Astrocyte (in vitro differentiated cells and primary cell): ENCODE measurements at regions not wholly inside any gene's neighbourhood (a gene's known extent, or its start where the extent isn't known, plus 50 kb on each side); places are given as distances from the start of the nearest gene placed in this dataset.

Source experiments
- DNase-seq: peaks from one replicate; pipeline ENCODE4 v3.0.0-alpha.2; 2010; ENCODE audit warnings: low read depth
- FAIRE-seq: peaks from 2 replicates; lab custom pipeline; 2011; peaks lifted over from hg19 to GRCh38; lab: Jason Lieb, UNC
- H2AFZ ChIP-seq: 2 replicates; pipeline ENCODE4 v1.6.0; 2012; ENCODE audit warnings: low read depth, low read length, inconsistent platforms
- H3K27ac ChIP-seq: 2 replicates; pipeline ENCODE4 v1.5.1; 2011; ENCODE audit warnings: low read depth, low read length, inconsistent platforms
- H3K27me3 ChIP-seq: 2 replicates; pipeline ENCODE4 v1.6.0; 2011; ENCODE audit warnings: low read length, inconsistent platforms; ENCODE audit not compliant: insufficient read depth
- H3K36me3 ChIP-seq: 2 replicates; pipeline ENCODE4 v1.5.1; 2011; ENCODE audit warnings: low read length, inconsistent platforms; ENCODE audit not compliant: insufficient read depth
- H3K4me1 ChIP-seq: 2 replicates; pipeline ENCODE4 v1.5.1; 2011; ENCODE audit warnings: low read length, inconsistent platforms; ENCODE audit not compliant: insufficient read depth
- H3K4me2 ChIP-seq: 2 replicates; pipeline ENCODE4 v1.6.0; 2012; ENCODE audit warnings: low read length, inconsistent platforms
- H3K4me3 ChIP-seq: 2 replicates; pipeline ENCODE4 v1.5.1; 2011; ENCODE audit warnings: low read depth, mild to moderate bottlenecking, low read length, inconsistent platforms; ENCODE audit not compliant: insufficient read depth
- H3K79me2 ChIP-seq: 2 replicates; pipeline ENCODE4 v1.6.0; 2012; ENCODE audit warnings: mild to moderate bottlenecking, low read length, inconsistent platforms; ENCODE audit not compliant: insufficient read depth
- H3K9ac ChIP-seq: 2 replicates; pipeline ENCODE4 v1.6.0; 2012; ENCODE audit warnings: mild to moderate bottlenecking, low read length, inconsistent platforms
- H3K9me3 ChIP-seq: 2 replicates; pipeline ENCODE4 v1.5.1; 2012; ENCODE audit warnings: low read depth, mild to moderate bottlenecking, low read length, inconsistent platforms; ENCODE audit not compliant: insufficient read depth
- H4K20me1 ChIP-seq: 2 replicates; pipeline ENCODE4 v1.6.0; 2012; ENCODE audit warnings: low read length, inconsistent platforms; ENCODE audit not compliant: insufficient read depth
- H3K27ac Mint-ChIP-seq: one replicate; pipeline ENCODE4 v1.8.0; 2021; ENCODE audit warnings: mild to moderate bottlenecking, mixed read lengths; ENCODE audit not compliant: unreplicated experiment
- H3K27me3 Mint-ChIP-seq: one replicate; pipeline ENCODE4 v1.8.0; 2021; ENCODE audit warnings: low read depth, mixed read lengths; ENCODE audit not compliant: unreplicated experiment
- H3K36me3 Mint-ChIP-seq: one replicate; pipeline ENCODE4 v1.8.0; 2021; ENCODE audit warnings: low read depth, mixed read lengths; ENCODE audit not compliant: unreplicated experiment
- H3K4me1 Mint-ChIP-seq: one replicate; pipeline ENCODE4 v1.8.0; 2021; ENCODE audit warnings: low read depth, mixed read lengths; ENCODE audit not compliant: unreplicated experiment
- H3K4me3 Mint-ChIP-seq: one replicate; pipeline ENCODE4 v1.8.0; 2021; ENCODE audit warnings: mild to moderate bottlenecking, moderate library complexity, mixed read lengths; ENCODE audit not compliant: unreplicated experiment
- H3K9me3 Mint-ChIP-seq: one replicate; pipeline ENCODE4 v1.8.0; 2021; ENCODE audit warnings: mild to moderate bottlenecking, mixed read lengths; ENCODE audit not compliant: unreplicated experiment
- EZH2 ChIP-seq: IDR thresholded peaks from 2 replicates; pipeline ENCODE4 v1.6.1; 2012; ENCODE audit warnings: mild to moderate bottlenecking, low read length, inconsistent platforms; ENCODE audit not compliant: insufficient read depth
- TF ChIP-seq, protein P1 (sequence below): IDR thresholded peaks from 2 replicates; pipeline ENCODE4 v1.5.1; 2011; ENCODE audit warnings: low read depth, mild to moderate bottlenecking, inconsistent platforms, low read length, moderate library complexity; ENCODE audit not compliant: insufficient read depth

DNA sequence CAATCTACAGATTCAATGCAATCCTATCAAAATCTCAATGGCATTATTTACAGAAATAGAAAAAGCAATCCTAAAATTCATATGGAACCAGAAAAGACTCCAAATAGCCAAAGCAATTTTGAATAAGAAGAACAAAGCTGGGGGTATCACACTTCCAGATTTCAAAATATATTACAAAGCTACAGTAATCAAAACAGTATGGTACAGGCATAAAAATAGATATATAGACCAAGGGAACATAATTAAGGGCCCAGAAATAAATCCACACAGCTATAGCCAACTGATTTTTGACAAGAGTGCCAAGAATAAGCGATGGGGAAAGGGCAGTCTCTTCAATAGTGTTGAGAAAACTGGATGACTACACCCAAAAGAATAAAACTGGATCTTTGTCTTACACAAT lies 251.9 kb upstream of the FOXK1 start:
- H3K9me3 ChIP-seq: peaks cover 8% of the 10 kb centered on the region

DNA sequence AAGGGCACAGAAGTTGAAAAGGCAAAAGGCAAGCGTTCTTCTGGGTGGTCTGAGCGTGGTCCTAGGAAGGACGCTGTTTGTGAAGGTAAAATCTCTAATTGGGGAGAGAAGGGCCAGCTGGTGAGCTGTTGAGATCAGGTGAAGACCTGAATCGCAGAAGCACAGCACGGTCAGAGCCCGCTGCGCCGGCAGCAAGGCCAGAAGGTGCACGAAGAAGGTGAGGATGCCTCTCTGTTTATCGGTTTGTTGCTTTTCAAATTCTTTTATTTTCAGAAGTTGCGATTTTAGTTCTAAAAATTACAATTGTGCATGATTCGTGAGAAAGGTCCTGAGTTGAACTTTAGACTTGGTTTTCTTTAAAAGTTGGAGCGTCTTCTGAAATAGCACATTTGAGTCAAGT lies 247.8 kb upstream of the FOXK1 start:
- H3K27ac Mint-ChIP-seq: no peak overlapping the region
- H3K4me1 ChIP-seq: no peaks in the 10 kb centered on the region
- no peak overlapping the region for H3K4me3 Mint-ChIP-seq

More for the DNA sequence above, 251.9 kb upstream of the FOXK1 start:
- Histone ChIP-seq H2AFZ (no peak overlapping the region), H3K79me2 (no peaks in the 10 kb centered on the region), H3K4me2 (no peak overlapping the region), H3K9ac (no peak overlapping the region), H3K36me3 (no peaks in the 10 kb centered on the region), H4K20me1 (no peaks in the 10 kb centered on the region), H3K4me1 (no peaks in the 10 kb centered on the region), H3K27me3 (no peaks in the 10 kb centered on the region), H3K27ac (no peak overlapping the region), H3K4me3 (no peak overlapping the region)
- DNase-seq (no peak), FAIRE-seq (no peak)
- no peaks in the 10 kb centered on the region for H3K4me1 Mint-ChIP-seq
- no peaks in the 10 kb centered on the region for H3K36me3 Mint-ChIP-seq
- TF ChIP-seq EZH2: no peak
- TF ChIP-seq, protein P1, sequence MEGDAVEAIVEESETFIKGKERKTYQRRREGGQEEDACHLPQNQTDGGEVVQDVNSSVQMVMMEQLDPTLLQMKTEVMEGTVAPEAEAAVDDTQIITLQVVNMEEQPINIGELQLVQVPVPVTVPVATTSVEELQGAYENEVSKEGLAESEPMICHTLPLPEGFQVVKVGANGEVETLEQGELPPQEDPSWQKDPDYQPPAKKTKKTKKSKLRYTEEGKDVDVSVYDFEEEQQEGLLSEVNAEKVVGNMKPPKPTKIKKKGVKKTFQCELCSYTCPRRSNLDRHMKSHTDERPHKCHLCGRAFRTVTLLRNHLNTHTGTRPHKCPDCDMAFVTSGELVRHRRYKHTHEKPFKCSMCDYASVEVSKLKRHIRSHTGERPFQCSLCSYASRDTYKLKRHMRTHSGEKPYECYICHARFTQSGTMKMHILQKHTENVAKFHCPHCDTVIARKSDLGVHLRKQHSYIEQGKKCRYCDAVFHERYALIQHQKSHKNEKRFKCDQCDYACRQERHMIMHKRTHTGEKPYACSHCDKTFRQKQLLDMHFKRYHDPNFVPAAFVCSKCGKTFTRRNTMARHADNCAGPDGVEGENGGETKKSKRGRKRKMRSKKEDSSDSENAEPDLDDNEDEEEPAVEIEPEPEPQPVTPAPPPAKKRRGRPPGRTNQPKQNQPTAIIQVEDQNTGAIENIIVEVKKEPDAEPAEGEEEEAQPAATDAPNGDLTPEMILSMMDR: no peak
- H3K9me3 Mint-ChIP-seq: peaks cover 14% of the 10 kb centered on the region
- H3K27me3 Mint-ChIP-seq: peaks cover 10% of the 10 kb centered on the region
- H3K4me3 Mint-ChIP-seq: no peak overlapping the region
- H3K27ac Mint-ChIP-seq: no peak overlapping the region

DNA sequence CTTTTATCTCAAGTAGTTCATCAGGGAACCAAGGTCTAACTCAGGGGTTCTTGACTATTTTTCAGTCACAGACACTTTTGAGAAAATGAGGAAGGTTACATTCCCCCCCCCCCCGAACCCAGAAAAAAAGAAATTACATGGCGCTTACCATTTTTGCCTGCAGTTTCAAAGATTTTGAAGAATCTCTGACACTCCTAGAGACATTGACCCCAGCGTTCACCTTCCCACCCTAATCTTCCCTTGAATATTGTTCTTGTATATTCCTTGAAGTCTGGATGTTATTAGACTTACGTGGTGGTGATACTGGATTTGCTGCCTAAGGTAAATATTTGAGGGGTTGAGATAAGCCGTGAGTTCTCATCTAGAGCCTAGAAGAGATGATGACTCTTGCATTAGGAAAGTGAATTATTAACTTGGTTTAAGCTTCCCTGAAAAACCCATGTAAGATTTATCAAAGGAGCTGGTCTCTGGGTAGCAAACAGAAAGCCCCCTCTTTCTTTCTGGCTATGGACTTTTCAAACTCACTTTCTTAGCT lies 245.7 kb upstream of the FOXK1 start:
- no peaks in the 10 kb centered on the region for H3K36me3 ChIP-seq
- peaks cover 23% of the 10 kb centered on the region for H3K27me3 Mint-ChIP-seq
- no peak for TF ChIP-seq EZH2
- TF ChIP-seq, protein P1: no peak
- no peak overlapping the region for H3K27ac ChIP-seq
- no peaks in the 10 kb centered on the region for H3K79me2 ChIP-seq
- H3K4me3 Mint-ChIP-seq: no peak overlapping the region
- no peaks in the 10 kb centered on the region for H3K36me3 Mint-ChIP-seq
- H3K4me1 Mint-ChIP-seq: no peaks in the 10 kb centered on the region
- no peak overlapping the region for H3K4me3 ChIP-seq
- H4K20me1 ChIP-seq: no peaks in the 10 kb centered on the region
- no peak overlapping the region for H3K9ac ChIP-seq
- H3K27ac Mint-ChIP-seq: no peak overlapping the region
- no peak overlapping the region for H3K4me2 ChIP-seq
- peaks cover 4% of the 10 kb centered on the region for H3K9me3 ChIP-seq
- no peak for FAIRE-seq
- no peaks in the 10 kb centered on the region for H3K27me3 ChIP-seq
- peaks cover 8% of the 10 kb centered on the region for H3K9me3 Mint-ChIP-seq
- no peak overlapping the region for H2AFZ ChIP-seq
- no peaks in the 10 kb centered on the region for H3K4me1 ChIP-seq
- no peak for DNase-seq

More for the DNA sequence above, 247.8 kb upstream of the FOXK1 start:
- no peak for TF ChIP-seq EZH2
- TF ChIP-seq, protein P1: no peak
- H3K9me3 ChIP-seq: peaks cover 4% of the 10 kb centered on the region
- no peak overlapping the region for H3K27ac ChIP-seq
- no peaks in the 10 kb centered on the region for H4K20me1 ChIP-seq
- no peaks in the 10 kb centered on the region for H3K36me3 ChIP-seq
- H3K79me2 ChIP-seq: no peaks in the 10 kb centered on the region
- no peaks in the 10 kb centered on the region for H3K27me3 ChIP-seq
- Mint-ChIP-seq H3K27me3 (peaks cover 23% of the 10 kb centered on the region), H3K36me3 (no peaks in the 10 kb centered on the region), H3K4me1 (no peaks in the 10 kb centered on the region), H3K9me3 (peaks cover 13% of the 10 kb centered on the region)
- H3K9ac ChIP-seq: no peak overlapping the region
- DNase-seq (no peak), FAIRE-seq (no peak)
- H3K4me3 ChIP-seq: no peak overlapping the region
- H2AFZ ChIP-seq: no peak overlapping the region
- no peak overlapping the region for H3K4me2 ChIP-seq
